Upper lobe of right lung (tissue), 1 donor: ENCODE measurements at regions not wholly inside any gene's neighbourhood (a gene's known extent, or its start where the extent isn't known, plus 50 kb on each side); places are given as distances from the start of the nearest gene placed in this dataset.

Experiments used
- ATAC-seq: fragments of 200-7000 bp; cut with Tn5 transposase; one replicate; pipeline ENCODE4 v1.9.1; 2020; ENCODE audit warnings: mild to moderate bottlenecking, moderate library complexity
- DNase-seq: peaks from one replicate; pipeline ENCODE4 v3.0.0-alpha.2; 2020
- H3K27ac ChIP-seq: fragments of 200-600 bp; one replicate; pipeline ENCODE4 v1.8.0; 2022
- H3K27me3 ChIP-seq: fragments of 200-600 bp; one replicate; pipeline ENCODE4 v1.8.0; 2022; ENCODE audit warnings: mild to moderate bottlenecking
- H3K36me3 ChIP-seq: fragments of 200-600 bp; one replicate; pipeline ENCODE4 v1.8.0; 2022
- H3K4me1 ChIP-seq: fragments of 200-600 bp; one replicate; pipeline ENCODE4 v1.8.0; 2022
- H3K4me3 ChIP-seq: fragments of 200-600 bp; one replicate; pipeline ENCODE4 v1.8.0; 2022; ENCODE audit warnings: mild to moderate bottlenecking
- H3K9me3 ChIP-seq: fragments of 200-600 bp; one replicate; pipeline ENCODE4 v1.8.0; 2022
- CTCF ChIP-seq: fragments of 200-600 bp; IDR thresholded peaks from one replicate; pipeline ENCODE4 v1.8.0; 2022; ENCODE audit warnings: antibody characterized with exemption
- intact Hi-C: fragments of 100-400 bp; cut with DNase I; formaldehyde crosslinking; loops from one replicate; pipeline ENCODE4 v1.11.0; 2022
- donor health status: DM: no; HTN: yes; CAD: no; lungs with severe emphysema.

GRCh38 chr13:77425705-77426104, 98.8 kb upstream of the MYCBP2 start:
- no peaks in the 10 kb centered on the region for H3K27me3 ChIP-seq
- H3K4me3 ChIP-seq: no peak overlapping the region
- no peak for TF ChIP-seq CTCF
- intact Hi-C loops: no loop called here
- H3K27ac ChIP-seq: no peak overlapping the region
- no peaks in the 10 kb centered on the region for H3K36me3 ChIP-seq
- ATAC-seq: no peak
- H3K9me3 ChIP-seq: no peaks in the 10 kb centered on the region
- H3K4me1 ChIP-seq: no peaks in the 10 kb centered on the region
- no peak for DNase-seq

GRCh38 chr13:77423296-77423695, 96.4 kb upstream of the MYCBP2 start:
- no peaks in the 10 kb centered on the region for H3K9me3 ChIP-seq
- no peaks in the 10 kb centered on the region for H3K36me3 ChIP-seq
- H3K27me3 ChIP-seq: no peaks in the 10 kb centered on the region
- no peak for TF ChIP-seq CTCF
- ATAC-seq (no peak), DNase-seq (no peak)
- H3K27ac ChIP-seq: no peak overlapping the region
- intact Hi-C loops: no loop called here
- H3K4me3 ChIP-seq: no peak overlapping the region
- no peaks in the 10 kb centered on the region for H3K4me1 ChIP-seq

DNA sequence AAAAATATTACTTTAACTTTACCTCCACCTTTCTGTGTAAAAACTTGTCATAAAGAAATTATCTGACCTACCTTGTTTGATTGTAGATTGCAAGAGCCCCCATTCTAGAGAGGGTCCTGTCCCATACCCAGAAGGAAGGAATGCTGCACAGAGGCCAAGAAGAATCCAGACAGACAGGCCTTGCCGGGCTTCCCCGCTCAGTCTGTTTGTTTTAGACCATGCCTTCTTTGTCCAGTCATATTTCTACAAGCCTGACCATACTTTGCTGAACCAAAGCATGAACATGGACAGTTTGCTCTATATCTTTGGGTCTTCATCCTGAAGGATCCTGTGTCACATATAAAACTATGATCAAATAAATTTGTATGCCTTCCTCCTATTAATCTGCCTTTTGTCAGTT, 95.8 kb upstream of the MYCBP2 start:
- H3K27ac ChIP-seq: no peak overlapping the region
- no peak for ATAC-seq
- H3K27me3 ChIP-seq: no peaks in the 10 kb centered on the region
- intact Hi-C loops: no loop called here
- DNase-seq: no peak
- no peak for TF ChIP-seq CTCF
- H3K4me3 ChIP-seq: no peak overlapping the region
- no peaks in the 10 kb centered on the region for H3K9me3 ChIP-seq
- H3K36me3 ChIP-seq: no peaks in the 10 kb centered on the region
- H3K4me1 ChIP-seq: no peaks in the 10 kb centered on the region

DNA sequence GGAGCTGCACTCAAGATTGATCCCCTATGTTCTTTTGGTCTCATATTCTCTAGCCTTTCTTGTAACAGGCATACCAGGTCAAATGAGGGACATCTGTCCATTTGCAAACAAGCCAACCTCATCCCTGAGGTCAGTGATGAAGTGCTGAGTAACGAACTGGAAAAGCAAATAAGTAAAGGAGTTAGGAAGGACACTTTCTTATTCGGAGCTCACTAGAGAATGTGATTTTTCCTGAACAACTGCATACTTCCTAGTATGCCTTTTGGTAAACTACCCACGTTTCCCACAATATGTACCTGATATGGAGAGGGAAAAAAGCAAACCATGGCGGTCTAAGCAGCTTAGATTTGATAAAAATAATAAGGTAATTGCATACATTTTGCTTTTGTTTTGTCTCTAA, 91.0 kb upstream of the MYCBP2 start:
- intact Hi-C loops: no loop called here
- H3K36me3 ChIP-seq: no peaks in the 10 kb centered on the region
- no peak for ATAC-seq

GRCh38 chr13:77416666-77417212, 89.8 kb upstream of the MYCBP2 start:
- DNase-seq: no peak
- no peak for ATAC-seq
- TF ChIP-seq CTCF: no peak
- Histone ChIP-seq H3K9me3 (no peaks in the 10 kb centered on the region), H3K36me3 (no peaks in the 10 kb centered on the region), H3K4me1 (no peaks in the 10 kb centered on the region), H3K27me3 (no peaks in the 10 kb centered on the region), H3K27ac (no peak overlapping the region), H3K4me3 (no peak overlapping the region)
- intact Hi-C loops: no loop called here

More for the DNA sequence above, 91.0 kb upstream of the MYCBP2 start:
- no peaks in the 10 kb centered on the region for H3K9me3 ChIP-seq
- no peak overlapping the region for H3K27ac ChIP-seq
- no peak overlapping the region for H3K4me3 ChIP-seq
- no peaks in the 10 kb centered on the region for H3K4me1 ChIP-seq
- TF ChIP-seq CTCF: no peak
- DNase-seq: no peak
- H3K27me3 ChIP-seq: no peaks in the 10 kb centered on the region
